B cell (primary cell): ENCODE measurements at regions not wholly inside any gene's neighbourhood (a gene's known extent, or its start where the extent isn't known, plus 50 kb on each side); places are given as distances from the start of the nearest gene placed in this dataset.

Source experiments
- ATAC-seq: fragments of 200-7000 bp; cut with Tn5 transposase; one replicate; pipeline ENCODE4 v1.10.0; 2021; ENCODE audit warnings: low read depth, mild to moderate bottlenecking, moderate number of reproducible peaks, moderate library complexity
- CTCF ChIA-PET: fragments of 350-600 bp; sonication (Branson Sonifier 250); formaldehyde crosslinking; loops from one replicate; lab custom pipeline; 2021; ENCODE audit warnings: antibody characterized with exemption, inconsistent platforms; lab: Charles Lee
- POLR2A ChIA-PET: fragments of 350-600 bp; sonication (Branson Sonifier 250); formaldehyde crosslinking; loops from one replicate; lab custom pipeline; 2021; ENCODE audit warnings: antibody characterized with exemption; lab: Charles Lee
- DNase-seq: peaks from one replicate; pipeline ENCODE4 v3.0.0; 2013
- H2AFZ ChIP-seq: 2 replicates; pipeline ENCODE4 v1.6.1; 2012; ENCODE audit warnings: mild to moderate bottlenecking, low read depth, low read length; ENCODE audit not compliant: insufficient read depth, poor library complexity, severe bottlenecking
- H3K27ac ChIP-seq, 2 donors: 1 replicate in 1 of 2; 2 replicates in 1 of 2; pipeline ENCODE4 v1.5.1; 2012 to 2013; ENCODE audit warnings: low read length in 2 of 2, mild to moderate bottlenecking in 2 of 2, moderate library complexity in 1 of 2
- H3K27me3 ChIP-seq, 4 experiments: fragments of 200-600 bp in 1 of 4; sonication (generic) in 1 of 4; replicated peaks in 1 of 4; 1 replicate in 2 of 4; 2 replicates in 2 of 4; pipeline versions ENCODE4 v1.6.1 to v1.7.0; 2013 to 2016; ENCODE audit warnings: low read length in 3 of 4, mild to moderate bottlenecking in 2 of 4, mixed read lengths in 1 of 4, moderate library complexity in 1 of 4; ENCODE audit not compliant: insufficient read depth in 4 of 4, control insufficient read depth in 3 of 4; ENCODE audit errors: control extremely low read depth in 1 of 4
- H3K36me3 ChIP-seq, 2 experiments: replicated peaks in 1 of 2; 1 replicate in 1 of 2; 2 replicates in 1 of 2; pipeline versions ENCODE4 v1.6.1 to v1.7.1; 2013; ENCODE audit warnings: low read length in 1 of 2; ENCODE audit not compliant: insufficient read depth in 2 of 2, control insufficient read depth in 1 of 2; ENCODE audit errors: control extremely low read depth in 1 of 2, extremely low read depth in 1 of 2
- H3K4me1 ChIP-seq, 2 donors: fragments of 200-600 bp in 1 of 2; sonication (generic) in 1 of 2; 1 replicate in 1 of 2; 2 replicates in 1 of 2; pipeline versions ENCODE4 v1.5.1 to v1.6.1; 2013 to 2017; ENCODE audit warnings: low read length in 2 of 2; ENCODE audit not compliant: control insufficient read depth in 2 of 2, insufficient read depth in 2 of 2
- H3K4me2 ChIP-seq: replicated peaks from 2 replicates; pipeline ENCODE3; 2012; ENCODE audit warnings: mild to moderate bottlenecking, low read depth, low read length; ENCODE audit not compliant: poor library complexity, severe bottlenecking
- H3K4me3 ChIP-seq, 5 experiments: fragments of 200-600 bp in 1 of 5; sonication (generic) in 1 of 5; 1 replicate in 3 of 5; 2 replicates in 2 of 5; pipeline versions ENCODE4 v1.5.1 to v1.7.0; 2011 to 2016; ENCODE audit warnings: low read length in 4 of 5, mild to moderate bottlenecking in 4 of 5, low read depth in 2 of 5, control low read depth in 1 of 5, moderate library complexity in 1 of 5; ENCODE audit not compliant: insufficient read depth in 1 of 5; ENCODE audit errors: control extremely low read depth in 1 of 5, extremely low read depth in 1 of 5
- H3K79me2 ChIP-seq: fragments of 200-600 bp; sonication (generic); one replicate; pipeline ENCODE4 v1.6.0; 2016; ENCODE audit warnings: low read length; ENCODE audit not compliant: control insufficient read depth, insufficient read depth
- H3K9ac ChIP-seq: fragments of 200-600 bp; sonication (generic); 2 replicates; pipeline ENCODE4 v1.6.1; 2017; ENCODE audit warnings: mild to moderate bottlenecking, low read length, moderate library complexity
- H3K9me3 ChIP-seq, 3 donors: one replicate each; pipeline versions ENCODE4 v1.6.1 to v1.7.1; 2013; ENCODE audit warnings: low read length in 2 of 3; ENCODE audit not compliant: control insufficient read depth in 2 of 3, insufficient read depth in 1 of 3; ENCODE audit errors: control extremely low read depth in 1 of 3
- H4K20me1 ChIP-seq: 2 replicates; pipeline ENCODE4 v1.6.0; 2012; ENCODE audit warnings: mild to moderate bottlenecking, low read length; ENCODE audit not compliant: insufficient read depth, control insufficient read depth, poor library complexity, severe bottlenecking
- H3K27ac Mint-ChIP-seq: one replicate; pipeline ENCODE4 v1.8.0; 2021; ENCODE audit warnings: mixed read lengths
- H3K27me3 Mint-ChIP-seq: one replicate; pipeline ENCODE4 v1.8.0; 2021; ENCODE audit warnings: mixed read lengths
- H3K4me1 Mint-ChIP-seq: one replicate; pipeline ENCODE4 v1.8.0; 2021; ENCODE audit warnings: mixed read lengths
- H3K4me3 Mint-ChIP-seq: one replicate; pipeline ENCODE4 v1.8.0; 2021; ENCODE audit warnings: mixed read lengths
- H3K9me3 Mint-ChIP-seq: one replicate; pipeline ENCODE4 v1.8.0; 2022; ENCODE audit warnings: mixed read lengths; ENCODE audit not compliant: insufficient read depth
- CTCF ChIP-seq: fragments of 200-600 bp; IDR thresholded peaks from one replicate; pipeline ENCODE4 v1.8.0; 2022; ENCODE audit warnings: antibody characterized with exemption, mild to moderate bottlenecking
- EZH2 ChIP-seq: IDR thresholded peaks from 2 replicates; pipeline ENCODE4 v1.6.1; 2012; ENCODE audit warnings: borderline replicate concordance, low read depth, mild to moderate bottlenecking, moderate library complexity, low read length; ENCODE audit not compliant: insufficient read depth, poor library complexity, severe bottlenecking
- WGBS: methylation state at CpG from one replicate; pipeline ENCODE4 v1.1.5; 2013; ENCODE audit warnings: missing lambda C conversion rate; ENCODE audit not compliant: insufficient coverage; 5-methylcytosine and 5-hydroxymethylcytosine counted together
- intact Hi-C: fragments of 100-400 bp; cut with micrococcal nuclease; formaldehyde crosslinking; loops from one replicate; pipeline ENCODE4 v1.10.0; 2022

GRCh38 chr4:71113294-71113693 lies 119.8 kb downstream of the DCK start:
- H3K4me3 Mint-ChIP-seq, result no peak overlapping the region
- H3K9me3 Mint-ChIP-seq, result no peaks in the 10 kb centered on the region
- Histone ChIP-seq H3K4me3 (no peak overlapping the region), H3K79me2 (no peaks in the 10 kb centered on the region), H3K4me1 (no peaks in the 10 kb centered on the region), H3K27me3 (no peaks in the 10 kb centered on the region), H3K9ac (no peak overlapping the region), H2AFZ (no peak overlapping the region), H3K36me3 (no peaks in the 10 kb centered on the region), H3K4me2 (no peak overlapping the region), H4K20me1 (no peaks in the 10 kb centered on the region), H3K9me3 (peaks cover 0 to 2% (median 0%) of the 10 kb centered on the region in 3 donors), H3K27ac (no peak overlapping the region)
- TF ChIP-seq CTCF (no peak), EZH2 (no peak)
- WGBS, result no CpG with 5 or more reads among the region's 1 CpG
- intact Hi-C loops, result no loop called here
- H3K4me1 Mint-ChIP-seq, result peaks cover 3% of the 10 kb centered on the region
- POLR2A ChIA-PET, result no interaction called here
- H3K27ac Mint-ChIP-seq, result no peak overlapping the region
- no peak for ATAC-seq
- H3K27me3 Mint-ChIP-seq, result no peaks in the 10 kb centered on the region
- CTCF ChIA-PET, result no interaction called here
- DNase-seq, result no peak

GRCh38 chr4:71120831-71121524 lies 127.5 kb downstream of the DCK start:
- Mint-ChIP-seq H3K9me3 (no peaks in the 10 kb centered on the region), H3K27me3 (peaks cover 11% of the 10 kb centered on the region), H3K4me1 (no peaks in the 10 kb centered on the region), H3K27ac (no peak overlapping the region), H3K4me3 (no peak overlapping the region)
- Histone ChIP-seq H3K4me3 (no peak overlapping the region), H3K4me1 (no peaks in the 10 kb centered on the region), H2AFZ (no peak overlapping the region), H3K4me2 (no peak overlapping the region), H3K36me3 (no peaks in the 10 kb centered on the region), H3K79me2 (no peaks in the 10 kb centered on the region), H3K9me3 (peaks cover 0 to 5% (median 0%) of the 10 kb centered on the region in 3 donors), H3K9ac (no peak overlapping the region), H3K27me3 (no peaks in the 10 kb centered on the region), H4K20me1 (no peaks in the 10 kb centered on the region), H3K27ac (no peak overlapping the region)
- WGBS, result 93% methylated on average over 36 of the region's 37 CpGs
- no peak for ATAC-seq
- intact Hi-C loops, result no loop called here
- CTCF ChIA-PET, result no interaction called here
- TF ChIP-seq CTCF (no peak), EZH2 (no peak)
- POLR2A ChIA-PET, result no interaction called here
- DNase-seq, result peak; percentile 2
